Neural cell (in vitro differentiated cells): ENCODE measurements at regions not wholly inside any gene's neighbourhood (a gene's known extent, or its start where the extent isn't known, plus 50 kb on each side); places are given as distances from the start of the nearest gene placed in this dataset.

ENCODE experiments used
- H2AFZ ChIP-seq: fragments of 200-600, 300-800 bp; sonication (generic), shearing (Covaris generic); 2 replicates; pipeline ENCODE4 v1.6.0; 2014; ENCODE audit warnings: low read depth, mild to moderate bottlenecking, antibody characterized with exemption, low read length, moderate library complexity
- H3F3A ChIP-seq: fragments of 200-600 bp; shearing (Covaris generic); 2 replicates; pipeline ENCODE4 v1.6.1; 2016; ENCODE audit warnings: mild to moderate bottlenecking, moderate library complexity, mixed read lengths, antibody characterized with exemption, low read length; ENCODE audit not compliant: insufficient read depth, poor library complexity, severe bottlenecking
- H3K27ac ChIP-seq: fragments of 200-600, 300-800 bp; sonication (generic), shearing (Covaris generic); 2 replicates; pipeline ENCODE4 v1.5.1; 2014; ENCODE audit warnings: mild to moderate bottlenecking, low read length, moderate library complexity
- H3K27me3 ChIP-seq: fragments of 300-800, 200-600 bp; sonication (generic), shearing (Covaris generic); 2 replicates; pipeline ENCODE4 v1.6.0; 2014; ENCODE audit warnings: mild to moderate bottlenecking, low read depth, low read length, moderate library complexity; ENCODE audit not compliant: insufficient read depth
- H3K36me3 ChIP-seq: fragments of 300-800, 200-600 bp; sonication (generic), shearing (Covaris generic); 2 replicates; pipeline ENCODE4 v1.5.1; 2014; ENCODE audit warnings: mild to moderate bottlenecking, antibody characterized with exemption, low read length, moderate library complexity; ENCODE audit not compliant: insufficient read depth
- H3K4me2 ChIP-seq: fragments of 300-800, 200-600 bp; sonication (generic), shearing (Covaris generic); 2 replicates; pipeline ENCODE4 v1.6.0; 2014; ENCODE audit warnings: mild to moderate bottlenecking, low read length
- H3K4me3 ChIP-seq: fragments of 300-800, 200-600 bp; sonication (generic), shearing (Covaris generic); 2 replicates; pipeline ENCODE4 v1.5.1; 2014; ENCODE audit warnings: mild to moderate bottlenecking, low read length, moderate library complexity
- H3K79me2 ChIP-seq: fragments of 200-600 bp; shearing (Covaris generic); replicated peaks from 2 replicates; pipeline ENCODE4 v1.6.0; 2014; ENCODE audit warnings: mild to moderate bottlenecking, low read length, moderate library complexity; ENCODE audit not compliant: insufficient read depth
- H3K9ac ChIP-seq: fragments of 300-800, 200-600 bp; sonication (generic), shearing (Covaris generic); 2 replicates; pipeline ENCODE4 v1.6.1; 2016; ENCODE audit warnings: mild to moderate bottlenecking, low read length, mixed read lengths
- H3K9me2 ChIP-seq: fragments of 200-600 bp; shearing (Covaris generic); 2 replicates; pipeline ENCODE4 v1.6.1; 2016; ENCODE audit warnings: mild to moderate bottlenecking, low read length, mixed read lengths; ENCODE audit not compliant: insufficient read depth
- H3K9me3 ChIP-seq: fragments of 200-600, 300-800 bp; sonication (generic), shearing (Covaris generic); 2 replicates; pipeline ENCODE4 v1.6.1; 2016; ENCODE audit warnings: mild to moderate bottlenecking, mixed run types, low read length, moderate library complexity, mixed read lengths
- H4K20me1 ChIP-seq: fragments of 200-600 bp; shearing (Covaris generic); 2 replicates; pipeline ENCODE4 v1.6.1; 2016; ENCODE audit warnings: mild to moderate bottlenecking, mixed run types; ENCODE audit not compliant: insufficient read depth
- EP300 ChIP-seq: fragments of 450-650 bp; conservative IDR thresholded peaks from 2 replicates; pipeline ENCODE4 v1.6.1; 2014; ENCODE audit warnings: antibody characterized with exemption, mild to moderate bottlenecking, moderate library complexity; ENCODE audit not compliant: poor library complexity, severe bottlenecking
- EZH2 ChIP-seq: fragments of 200-600, 300-800 bp; shearing (Covaris generic), sonication (generic); IDR thresholded peaks from 2 replicates; pipeline ENCODE4 v1.6.1; 2014; ENCODE audit warnings: antibody characterized with exemption, low read length, borderline replicate concordance, mild to moderate bottlenecking; ENCODE audit not compliant: insufficient read depth, poor library complexity, severe bottlenecking
- MXI1 ChIP-seq: fragments of 450-650 bp; conservative IDR thresholded peaks from 2 replicates; pipeline ENCODE4 v1.6.1; 2014; ENCODE audit warnings: antibody characterized with exemption, mild to moderate bottlenecking; ENCODE audit not compliant: poor library complexity, severe bottlenecking
- POLR2AphosphoS5 ChIP-seq: IDR thresholded peaks from 2 replicates; pipeline ENCODE4 v1.6.1; 2012
- RAD21 ChIP-seq: fragments of 450-650 bp; conservative IDR thresholded peaks from 2 replicates; pipeline ENCODE4 v1.6.1; 2014; ENCODE audit warnings: antibody characterized with exemption, mild to moderate bottlenecking, moderate library complexity
- SMC3 ChIP-seq: fragments of 450-650 bp; conservative IDR thresholded peaks from 2 replicates; pipeline ENCODE4 v1.6.1; 2014; ENCODE audit warnings: antibody characterized with exemption, mild to moderate bottlenecking, moderate library complexity; ENCODE audit not compliant: poor library complexity
- TAF1 ChIP-seq: IDR thresholded peaks from 2 replicates; pipeline ENCODE4 v1.6.1; 2012; ENCODE audit warnings: low read depth
- TF ChIP-seq, protein P1 (sequence below): fragments of 450-650 bp; IDR thresholded peaks from 2 replicates; pipeline ENCODE4 v1.5.1; 2014; ENCODE audit warnings: antibody characterized with exemption, mild to moderate bottlenecking, moderate library complexity; ENCODE audit not compliant: poor library complexity, severe bottlenecking
- TF ChIP-seq, protein P2 (sequence below): IDR thresholded peaks from 2 replicates; pipeline ENCODE4 v1.6.1; 2012; ENCODE audit warnings: borderline replicate concordance

- TF ChIP-seq MXI1 (no peak), EZH2 (no peak), SMC3 (no peak), POLR2AphosphoS5 (no peak), RAD21 (no peak), TAF1 (no peak), EP300 (no peak)
- TF ChIP-seq, protein P1, sequence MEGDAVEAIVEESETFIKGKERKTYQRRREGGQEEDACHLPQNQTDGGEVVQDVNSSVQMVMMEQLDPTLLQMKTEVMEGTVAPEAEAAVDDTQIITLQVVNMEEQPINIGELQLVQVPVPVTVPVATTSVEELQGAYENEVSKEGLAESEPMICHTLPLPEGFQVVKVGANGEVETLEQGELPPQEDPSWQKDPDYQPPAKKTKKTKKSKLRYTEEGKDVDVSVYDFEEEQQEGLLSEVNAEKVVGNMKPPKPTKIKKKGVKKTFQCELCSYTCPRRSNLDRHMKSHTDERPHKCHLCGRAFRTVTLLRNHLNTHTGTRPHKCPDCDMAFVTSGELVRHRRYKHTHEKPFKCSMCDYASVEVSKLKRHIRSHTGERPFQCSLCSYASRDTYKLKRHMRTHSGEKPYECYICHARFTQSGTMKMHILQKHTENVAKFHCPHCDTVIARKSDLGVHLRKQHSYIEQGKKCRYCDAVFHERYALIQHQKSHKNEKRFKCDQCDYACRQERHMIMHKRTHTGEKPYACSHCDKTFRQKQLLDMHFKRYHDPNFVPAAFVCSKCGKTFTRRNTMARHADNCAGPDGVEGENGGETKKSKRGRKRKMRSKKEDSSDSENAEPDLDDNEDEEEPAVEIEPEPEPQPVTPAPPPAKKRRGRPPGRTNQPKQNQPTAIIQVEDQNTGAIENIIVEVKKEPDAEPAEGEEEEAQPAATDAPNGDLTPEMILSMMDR = no peak
- TF ChIP-seq, protein P2, sequence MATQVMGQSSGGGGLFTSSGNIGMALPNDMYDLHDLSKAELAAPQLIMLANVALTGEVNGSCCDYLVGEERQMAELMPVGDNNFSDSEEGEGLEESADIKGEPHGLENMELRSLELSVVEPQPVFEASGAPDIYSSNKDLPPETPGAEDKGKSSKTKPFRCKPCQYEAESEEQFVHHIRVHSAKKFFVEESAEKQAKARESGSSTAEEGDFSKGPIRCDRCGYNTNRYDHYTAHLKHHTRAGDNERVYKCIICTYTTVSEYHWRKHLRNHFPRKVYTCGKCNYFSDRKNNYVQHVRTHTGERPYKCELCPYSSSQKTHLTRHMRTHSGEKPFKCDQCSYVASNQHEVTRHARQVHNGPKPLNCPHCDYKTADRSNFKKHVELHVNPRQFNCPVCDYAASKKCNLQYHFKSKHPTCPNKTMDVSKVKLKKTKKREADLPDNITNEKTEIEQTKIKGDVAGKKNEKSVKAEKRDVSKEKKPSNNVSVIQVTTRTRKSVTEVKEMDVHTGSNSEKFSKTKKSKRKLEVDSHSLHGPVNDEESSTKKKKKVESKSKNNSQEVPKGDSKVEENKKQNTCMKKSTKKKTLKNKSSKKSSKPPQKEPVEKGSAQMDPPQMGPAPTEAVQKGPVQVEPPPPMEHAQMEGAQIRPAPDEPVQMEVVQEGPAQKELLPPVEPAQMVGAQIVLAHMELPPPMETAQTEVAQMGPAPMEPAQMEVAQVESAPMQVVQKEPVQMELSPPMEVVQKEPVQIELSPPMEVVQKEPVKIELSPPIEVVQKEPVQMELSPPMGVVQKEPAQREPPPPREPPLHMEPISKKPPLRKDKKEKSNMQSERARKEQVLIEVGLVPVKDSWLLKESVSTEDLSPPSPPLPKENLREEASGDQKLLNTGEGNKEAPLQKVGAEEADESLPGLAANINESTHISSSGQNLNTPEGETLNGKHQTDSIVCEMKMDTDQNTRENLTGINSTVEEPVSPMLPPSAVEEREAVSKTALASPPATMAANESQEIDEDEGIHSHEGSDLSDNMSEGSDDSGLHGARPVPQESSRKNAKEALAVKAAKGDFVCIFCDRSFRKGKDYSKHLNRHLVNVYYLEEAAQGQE = no peak
- Histone ChIP-seq H3K9ac (no peak overlapping the region), H3F3A (no peaks in the 10 kb centered on the region), H2AFZ (no peak overlapping the region), H4K20me1 (no peaks in the 10 kb centered on the region), H3K4me2 (no peak overlapping the region), H3K9me3 (no peaks in the 10 kb centered on the region), H3K36me3 (no peaks in the 10 kb centered on the region), H3K9me2 (no peaks in the 10 kb centered on the region), H3K4me3 (no peak overlapping the region), H3K79me2 (no peaks in the 10 kb centered on the region), H3K27me3 (no peaks in the 10 kb centered on the region), H3K27ac (no peak overlapping the region)
These were observed 52.4 kb upstream of the FAM204A start for GRCh38 chr10:118394301-118395200.

DNA sequence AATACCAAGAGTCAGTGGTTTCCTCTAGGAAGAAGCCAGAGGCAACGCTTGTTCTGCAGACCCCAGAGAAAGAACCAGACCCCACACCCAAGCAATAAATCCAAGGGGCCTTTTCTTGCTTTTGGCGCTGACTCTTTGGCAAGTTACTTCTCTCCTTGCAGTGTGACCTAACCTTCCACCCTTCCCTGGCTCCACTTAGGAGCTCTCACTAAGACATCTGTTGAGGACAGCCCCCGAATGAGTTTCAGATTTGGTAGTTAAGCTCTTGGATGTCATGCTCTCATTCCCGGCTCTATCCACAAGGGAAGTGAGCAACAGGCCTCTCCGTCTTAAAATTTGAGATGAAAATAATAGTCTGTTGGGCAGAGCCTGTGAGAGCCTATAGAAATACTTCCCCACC is 50.6 kb upstream of the FAM204A start:
- no peak for TF ChIP-seq EZH2
- no peak for TF ChIP-seq POLR2AphosphoS5
- TF ChIP-seq RAD21 = no peak
- TF ChIP-seq, protein P2 = no peak
- no peak for TF ChIP-seq TAF1
- TF ChIP-seq, protein P1 = no peak
- TF ChIP-seq EP300 = no peak
- no peak for TF ChIP-seq MXI1
- TF ChIP-seq SMC3 = no peak
- no peak overlapping the region for H3K9ac ChIP-seq
- no peaks in the 10 kb centered on the region for H3K27me3 ChIP-seq
- H3K27ac ChIP-seq = no peak overlapping the region
- no peaks in the 10 kb centered on the region for H3K9me3 ChIP-seq
- H3K4me3 ChIP-seq = no peak overlapping the region
- no peak overlapping the region for H3K4me2 ChIP-seq
- H3F3A ChIP-seq = no peaks in the 10 kb centered on the region
- H2AFZ ChIP-seq = no peak overlapping the region
- H3K79me2 ChIP-seq = no peaks in the 10 kb centered on the region
- no peaks in the 10 kb centered on the region for H3K36me3 ChIP-seq
- H3K9me2 ChIP-seq = no peaks in the 10 kb centered on the region
- H4K20me1 ChIP-seq = no peaks in the 10 kb centered on the region
